KBM-7 (cell line): ENCODE measurements at regions not wholly inside any gene's neighbourhood (a gene's known extent, or its start where the extent isn't known, plus 50 kb on each side); places are given as distances from the start of the nearest gene placed in this dataset.
"Not testable (repeated sequence)": the region's sequence is repeated elsewhere in the genome, so short reads cannot be mapped to it uniquely, and the experiment has no call there.

Source experiments
- DNase-seq: peaks from one replicate; pipeline ENCODE4 v3.0.0-alpha.2; 2015
- in situ Hi-C: fragments of 300-500 bp; cut with MboI; formaldehyde crosslinking; loops from 2 replicates; pipeline ENCODE4 v1.14.3; 2020; ENCODE audit warnings: low sequenced_read_pairs, low pct_unique_long_range_greater_than_20kb, mixed read lengths

- in situ Hi-C loops, result no loop called here
Measured at GRCh38 chr10:109588259-109588658, 335.1 kb downstream of the XPNPEP1 start.

GRCh38 chr10:109587366-109587765 lies 335.9 kb downstream of the XPNPEP1 start:
- in situ Hi-C loops, result no loop called here
- no peak for DNase-seq

More at GRCh38 chr10:109588259-109588658, 335.1 kb downstream of the XPNPEP1 start:
- DNase-seq, result no peak

DNA sequence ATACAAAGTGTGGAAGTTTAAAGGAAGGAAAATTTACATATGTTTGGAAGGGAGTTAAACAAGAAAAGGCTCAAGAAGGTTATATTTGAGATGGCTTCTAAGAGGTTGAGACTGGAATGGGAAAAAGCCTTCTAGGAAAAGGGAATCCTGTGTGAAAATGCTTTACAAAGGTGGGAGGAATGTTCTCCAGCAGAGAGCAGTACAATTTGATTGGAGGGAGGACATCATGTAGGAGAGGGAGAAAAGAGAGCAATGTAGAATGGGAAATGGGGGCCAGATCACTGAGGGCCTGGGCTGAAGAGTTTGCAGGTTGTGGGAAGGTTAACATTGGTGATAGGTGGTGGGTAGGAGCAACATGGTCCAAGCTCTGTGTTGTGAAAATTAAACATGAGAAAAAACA lies 366.9 kb downstream of the XPNPEP1 start:
- in situ Hi-C loops, result no loop called here
- no peak for DNase-seq

DNA sequence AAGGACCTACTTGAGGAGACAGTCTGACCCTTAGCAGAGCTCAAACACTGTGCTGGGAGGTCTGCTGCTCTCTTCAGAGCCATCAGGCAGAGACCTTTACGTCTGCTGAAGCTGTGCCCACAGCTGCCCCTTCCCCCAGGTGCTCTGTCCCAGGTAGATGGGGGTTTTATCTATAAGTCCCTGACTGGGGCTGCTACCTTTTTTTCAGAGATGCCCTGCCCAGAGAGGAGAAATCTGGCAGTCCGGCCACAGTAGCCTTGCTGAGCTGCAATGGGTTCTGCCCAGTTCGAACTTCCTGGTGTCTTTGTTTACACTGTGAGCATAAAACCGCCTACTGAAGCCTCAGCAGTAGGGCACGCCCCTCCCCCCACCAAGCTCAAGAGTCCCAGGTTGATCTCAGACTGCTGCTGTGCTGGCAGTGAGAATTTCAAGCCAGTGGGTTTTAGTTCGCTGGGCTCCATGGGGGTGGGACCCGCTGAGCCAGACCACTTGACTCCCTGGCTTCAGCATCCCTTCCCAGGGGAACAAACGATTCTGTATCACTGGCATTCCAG lies 381.2 kb downstream of the XPNPEP1 start:
- DNase-seq, result not testable (repeated sequence)

GRCh38 chr10:109534193-109534592 lies 389.1 kb downstream of the XPNPEP1 start:
- in situ Hi-C loops, result no loop called here

More for the DNA sequence above, 381.2 kb downstream of the XPNPEP1 start:
- in situ Hi-C loops, result not testable (repeated sequence)

GRCh38 chr10:109529258-109529657 lies 394.1 kb downstream of the XPNPEP1 start:
- DNase-seq, result no peak
- in situ Hi-C loops, result no loop called here

More at GRCh38 chr10:109534193-109534592, 389.1 kb downstream of the XPNPEP1 start:
- DNase-seq, result no peak

DNA sequence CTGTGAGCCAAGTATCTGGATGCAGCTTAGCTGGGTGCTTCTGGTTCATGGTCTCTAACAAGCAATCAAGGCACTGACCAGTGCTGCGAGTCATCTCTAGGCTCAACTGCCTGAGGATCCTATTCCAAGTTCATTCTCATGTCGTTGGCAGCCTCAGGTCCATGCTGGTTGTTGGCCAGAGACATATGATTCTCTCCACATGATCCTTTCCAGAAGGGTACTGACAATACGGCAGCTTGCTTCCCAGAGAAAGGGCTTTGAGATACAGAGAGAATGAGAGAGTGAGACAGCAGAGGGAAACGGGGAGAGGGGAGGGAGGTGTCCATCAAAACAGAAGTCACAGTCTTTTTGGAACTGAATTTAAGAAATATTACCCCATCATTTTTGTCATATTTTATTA lies 405.6 kb downstream of the XPNPEP1 start:
- no peak for DNase-seq
- in situ Hi-C loops, result no loop called here

GRCh38 chr10:109504401-109504800 lies 418.9 kb downstream of the XPNPEP1 start:
- in situ Hi-C loops, result no loop called here
- DNase-seq, result no peak

DNA sequence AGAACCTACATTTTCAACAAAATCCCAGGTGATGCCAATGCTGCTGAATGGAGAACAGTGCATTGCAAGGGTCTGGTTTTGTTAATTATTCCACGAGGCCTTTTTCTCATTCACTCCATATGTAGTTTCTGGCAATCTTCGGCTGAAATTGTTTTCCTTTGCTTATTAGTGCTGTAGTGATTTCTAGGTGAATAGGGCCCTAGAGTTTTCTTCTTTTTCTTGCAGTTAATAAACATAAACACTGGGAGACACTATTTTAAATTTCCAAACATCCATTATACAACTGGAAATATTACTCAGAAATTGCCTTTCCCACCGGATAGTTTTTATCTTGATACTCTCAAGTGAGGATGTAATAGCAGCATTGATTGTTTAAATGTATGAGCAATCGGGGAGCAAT lies 435.6 kb downstream of the XPNPEP1 start:
- in situ Hi-C loops, result no loop called here
- DNase-seq, result no peak

GRCh38 chr10:109480836-109481235 lies 442.5 kb downstream of the XPNPEP1 start:
- in situ Hi-C loops, result no loop called here
- no peak for DNase-seq

GRCh38 chr10:109475711-109476421 lies 447.4 kb downstream of the XPNPEP1 start:
- in situ Hi-C loops, result no loop called here
- no peak for DNase-seq

DNA sequence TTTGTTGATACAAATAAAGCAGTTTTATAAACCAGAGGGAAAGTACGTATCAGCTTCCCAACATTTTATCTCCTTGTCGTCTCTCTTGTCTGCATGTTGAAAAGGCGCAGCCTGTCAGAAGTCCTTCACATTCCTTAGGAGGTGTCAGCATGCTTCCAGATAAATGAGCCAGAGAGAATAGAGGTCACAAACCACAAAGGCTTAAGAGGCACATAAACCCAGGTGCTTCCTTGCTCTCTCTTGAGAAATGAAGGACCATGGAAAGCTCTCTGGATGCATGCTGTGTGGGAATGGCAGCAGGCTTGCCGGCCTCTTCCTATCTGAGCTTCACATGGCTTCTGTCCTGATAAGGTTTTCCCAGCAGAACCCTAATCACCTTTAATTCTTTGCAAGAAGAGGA lies 448.5 kb downstream of the XPNPEP1 start:
- in situ Hi-C loops, result no loop called here
- no peak for DNase-seq

DNA sequence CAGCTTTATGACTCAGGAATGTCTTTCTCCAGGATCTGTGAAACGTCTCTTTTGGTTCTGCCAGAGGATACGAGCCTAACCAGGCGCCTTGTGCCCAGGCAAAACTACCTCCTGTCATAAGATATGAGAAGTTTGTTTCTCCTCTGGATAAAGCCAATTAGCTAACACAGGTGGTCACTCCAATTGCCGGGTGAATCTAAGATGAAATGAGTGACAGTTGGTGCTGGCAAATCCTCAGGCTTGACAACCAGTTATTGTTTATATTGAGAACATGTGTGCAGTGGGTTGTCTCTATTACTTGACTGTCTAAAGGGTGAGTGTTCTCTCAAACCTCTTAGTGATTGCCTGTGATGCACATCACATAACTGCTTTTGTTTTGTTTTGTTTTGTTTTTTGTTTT lies 449.1 kb downstream of the XPNPEP1 start:
- in situ Hi-C loops, result no loop called here
- DNase-seq, result no peak

DNA sequence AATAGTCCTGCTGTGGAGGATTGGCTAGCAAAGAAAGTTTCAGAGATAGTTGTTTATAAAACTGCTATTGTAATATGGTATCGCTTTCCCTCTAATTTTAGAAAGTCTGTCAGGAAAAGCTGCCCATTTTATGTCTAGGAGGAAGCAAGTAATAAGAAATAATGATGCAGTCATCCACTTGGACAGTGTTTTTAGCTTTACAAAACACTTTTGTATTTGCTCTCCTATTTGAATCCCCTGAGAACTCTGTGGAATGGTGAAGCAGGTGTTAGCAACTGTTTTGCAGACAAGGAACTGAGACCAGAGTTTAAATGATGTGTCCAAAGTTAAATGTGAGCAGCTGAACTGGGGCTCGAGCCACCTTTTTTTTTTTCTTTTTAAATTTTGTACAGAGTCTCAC lies 455.8 kb downstream of the XPNPEP1 start:
- in situ Hi-C loops, result no loop called here
- no peak for DNase-seq

DNA sequence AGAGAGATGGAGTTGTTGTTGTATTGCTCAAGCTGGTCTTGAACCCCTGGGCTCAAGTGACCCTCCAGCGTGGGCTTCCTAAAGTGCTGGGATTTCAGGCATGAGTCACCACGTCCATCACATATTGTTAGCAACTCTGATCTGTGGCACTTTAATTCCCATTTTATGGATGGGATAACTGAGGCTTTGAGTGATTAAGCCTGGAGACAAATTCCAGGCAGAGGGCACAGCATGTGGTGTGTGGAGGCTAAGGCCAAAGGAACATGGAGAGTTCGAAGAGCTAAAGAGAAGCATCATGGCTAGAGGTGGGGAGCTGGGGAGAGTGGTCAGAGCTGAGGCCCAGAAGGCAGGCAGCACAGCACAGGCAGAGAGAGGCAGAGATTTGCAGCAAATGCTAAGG lies 458.4 kb downstream of the XPNPEP1 start:
- in situ Hi-C loops, result no loop called here
- DNase-seq, result no peak

DNA sequence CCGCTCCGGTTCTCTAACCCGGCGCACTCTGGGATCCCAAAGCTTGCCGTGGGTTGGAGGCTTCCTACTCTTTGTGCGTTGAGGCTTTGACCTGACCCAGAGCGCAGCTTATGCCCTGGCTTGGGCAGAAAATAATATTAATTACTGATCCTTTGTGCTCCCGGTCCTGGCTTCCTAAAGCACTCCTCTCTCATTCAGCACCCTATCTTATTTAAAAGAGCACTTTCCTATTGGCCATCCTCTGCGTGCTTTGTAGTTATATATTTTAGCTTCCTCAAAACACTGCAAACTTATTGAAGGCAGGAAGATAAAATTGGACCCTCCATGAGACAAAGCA lies 466.0 kb downstream of the XPNPEP1 start:
- no peak for DNase-seq
- in situ Hi-C loops, result no loop called here

DNA sequence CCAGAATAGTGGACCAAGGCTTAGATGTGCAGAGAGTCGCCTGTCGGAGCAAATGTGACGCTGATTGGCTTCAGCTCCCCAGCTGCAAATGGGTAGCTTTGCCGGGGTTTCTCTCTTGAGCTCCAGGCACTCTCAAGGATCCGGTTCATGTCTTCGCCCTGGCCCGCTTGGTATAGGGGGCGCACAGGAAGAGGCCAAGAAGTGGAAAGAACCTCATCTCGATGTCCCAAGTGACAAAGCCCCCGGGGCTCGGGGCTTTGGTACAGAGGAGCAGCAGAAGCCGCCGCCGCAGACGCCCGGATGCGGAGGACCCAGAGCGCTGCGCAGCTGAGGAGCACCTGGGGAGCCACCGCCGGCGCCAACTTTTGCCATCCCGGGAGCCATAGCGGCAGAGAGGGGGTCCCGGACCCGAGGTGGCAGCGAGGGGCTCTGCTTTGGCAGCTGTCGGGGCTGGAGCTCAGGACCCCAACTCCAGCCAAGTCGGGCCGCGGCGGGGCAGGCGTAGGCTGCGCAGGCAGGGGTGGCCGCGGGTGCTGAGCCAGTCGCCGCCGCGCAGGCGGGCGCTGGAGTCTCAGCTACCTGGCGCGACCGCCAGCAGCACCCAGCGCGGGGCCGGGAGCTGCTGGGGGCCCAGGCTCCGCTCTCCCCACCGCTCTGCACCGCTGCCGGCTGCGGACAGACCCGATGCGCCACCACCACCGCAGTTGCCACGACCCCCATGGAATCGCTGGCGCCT lies 466.6 kb downstream of the XPNPEP1 start:
- no peak for DNase-seq
- in situ Hi-C loops, result no loop called here

DNA sequence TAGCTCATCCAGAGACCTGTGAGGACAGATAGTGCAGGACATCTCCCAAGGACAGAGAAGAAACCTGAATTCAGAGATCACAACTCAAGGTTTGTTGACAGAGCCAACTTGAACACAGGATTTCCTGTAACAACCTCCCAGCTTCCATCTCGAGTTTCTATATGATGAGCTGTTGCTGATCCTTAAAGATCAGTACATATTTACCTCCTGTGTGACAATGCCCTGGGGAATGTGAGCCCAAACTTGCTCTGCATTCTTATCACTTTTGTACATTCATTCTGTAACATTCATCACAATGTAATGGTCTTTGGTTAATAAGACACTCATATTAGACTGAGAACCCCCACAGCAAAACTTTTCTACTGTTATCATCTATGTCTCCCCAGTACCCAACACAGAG lies 468.6 kb downstream of the XPNPEP1 start:
- in situ Hi-C loops, result no loop called here
- no peak for DNase-seq

DNA sequence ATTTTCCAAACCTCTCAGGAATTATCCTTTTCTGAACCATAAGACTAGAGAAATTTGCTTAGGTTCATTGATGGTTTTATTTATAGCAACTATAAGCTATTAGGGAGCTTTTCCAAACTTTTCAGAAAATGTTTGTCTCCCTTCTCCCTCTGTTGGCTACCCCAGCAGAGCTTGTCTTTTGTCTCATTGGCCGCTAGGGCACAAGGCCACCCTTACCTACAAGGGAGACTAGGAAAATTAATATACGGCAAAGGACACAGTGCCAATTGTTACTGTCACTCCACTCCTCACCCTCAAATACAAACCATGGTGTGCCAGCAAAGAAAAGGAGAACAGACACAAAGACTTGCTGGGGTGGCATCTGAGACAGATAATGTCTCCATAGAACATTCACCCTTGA lies 471.4 kb downstream of the XPNPEP1 start:
- no peak for DNase-seq
- in situ Hi-C loops, result no loop called here

GRCh38 chr10:109450702-109451101 lies 472.6 kb downstream of the XPNPEP1 start:
- in situ Hi-C loops, result no loop called here
- DNase-seq, result no peak

DNA sequence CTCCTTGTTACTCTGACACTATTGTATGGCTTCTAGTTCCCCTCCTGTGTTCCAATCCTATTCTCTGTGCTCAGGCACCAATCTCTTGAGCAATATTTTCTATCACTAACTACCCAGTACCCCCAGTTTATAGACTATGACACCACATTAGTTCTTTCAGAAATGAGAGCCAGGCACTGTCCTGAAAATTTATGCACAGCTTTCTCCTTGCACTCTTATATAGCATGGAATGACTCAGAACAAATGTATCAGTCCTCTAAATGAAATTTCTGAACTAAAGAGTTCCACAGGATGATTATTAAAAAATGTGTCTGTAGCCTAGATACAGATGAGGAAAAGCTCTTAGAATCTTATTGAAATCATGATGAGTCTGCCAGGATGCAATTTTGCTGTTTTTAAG lies 489.9 kb downstream of the XPNPEP1 start:
- in situ Hi-C loops, result no loop called here
- no peak for DNase-seq
